DMS153 (cell line): ENCODE measurements at regions not wholly inside any gene's neighbourhood (a gene's known extent, or its start where the extent isn't known, plus 50 kb on each side); places are given as distances from the start of the nearest gene placed in this dataset.

Source experiments
- DNase-seq: peaks from one replicate; lab custom pipeline; 2025; lab: John Stamatoyannopoulos, UW

GRCh38 chr5:89411891-89412290 is 528.9 kb upstream of the MEF2C start:
- DNase-seq, result no peak

- no peak for DNase-seq
These were observed 524.1 kb upstream of the MEF2C start for GRCh38 chr5:89407054-89407453.

- no peak for DNase-seq
These were observed 518.7 kb upstream of the MEF2C start for GRCh38 chr5:89401659-89402058.

GRCh38 chr5:89401012-89401411 is 518.0 kb upstream of the MEF2C start:
- no peak for DNase-seq

- DNase-seq, result no peak
These were observed 516.6 kb upstream of the MEF2C start for GRCh38 chr5:89399548-89399947.

- no peak for DNase-seq
These were observed 514.1 kb upstream of the MEF2C start for GRCh38 chr5:89397096-89397495.

GRCh38 chr5:89396278-89396954 is 513.4 kb upstream of the MEF2C start:
- no peak for DNase-seq

- no peak for DNase-seq
These were observed 512.1 kb upstream of the MEF2C start for GRCh38 chr5:89395111-89395510.

- DNase-seq, result no peak
These were observed 505.9 kb upstream of the MEF2C start for GRCh38 chr5:89388872-89389271.

GRCh38 chr5:89384391-89384790 is 501.4 kb upstream of the MEF2C start:
- DNase-seq, result no peak

GRCh38 chr5:89380635-89381034 is 497.7 kb upstream of the MEF2C start:
- DNase-seq, result no peak

GRCh38 chr5:89377767-89378455 is 494.9 kb upstream of the MEF2C start:
- no peak for DNase-seq

- DNase-seq, result peak; percentile 37
These were observed 492.0 kb upstream of the MEF2C start for GRCh38 chr5:89374818-89375521.

- DNase-seq, result peak; percentile 89
These were observed 491.3 kb upstream of the MEF2C start for GRCh38 chr5:89374144-89374784.

GRCh38 chr5:89372176-89372575 is 489.2 kb upstream of the MEF2C start:
- DNase-seq, result no peak

GRCh38 chr5:89371646-89372045 is 488.7 kb upstream of the MEF2C start:
- DNase-seq, result no peak

- no peak for DNase-seq
These were observed 476.1 kb upstream of the MEF2C start for GRCh38 chr5:89359046-89359445.

GRCh38 chr5:89353837-89354551 is 471.0 kb upstream of the MEF2C start:
- DNase-seq, result no peak

GRCh38 chr5:89351975-89352374 is 469.0 kb upstream of the MEF2C start:
- DNase-seq, result no peak

- no peak for DNase-seq
These were observed 468.2 kb upstream of the MEF2C start for GRCh38 chr5:89351222-89351621.

GRCh38 chr5:89350684-89351083 is 467.7 kb upstream of the MEF2C start:
- no peak for DNase-seq
